Kidney (tissue), 13 donors: ENCODE measurements at regions not wholly inside any gene's neighbourhood (a gene's known extent, or its start where the extent isn't known, plus 50 kb on each side); places are given as distances from the start of the nearest gene placed in this dataset.

Source experiments
- DNase-seq, 5 donors: peaks; one replicate each; pipeline ENCODE4 v3.0.0-alpha.2; 2013 to 2020
- FAIRE-seq: peaks from 2 replicates; lab custom pipeline; 2012; peaks lifted over from hg19 to GRCh38; lab: Jason Lieb, UNC
- H3K27ac ChIP-seq, 2 donors: one replicate each; pipeline ENCODE4 v1.7.0; 2013; ENCODE audit warnings: low read depth in 2 of 2, low read length in 2 of 2, inconsistent platforms in 1 of 2
- H3K27me3 ChIP-seq: one replicate; pipeline ENCODE4 v1.7.1; 2013; ENCODE audit warnings: low read length, inconsistent platforms; ENCODE audit not compliant: control insufficient read depth, insufficient read depth
- H3K36me3 ChIP-seq, 3 donors: one replicate each; pipeline versions ENCODE4 v1.7.0 to v1.7.1; 2013; ENCODE audit warnings: low read length in 3 of 3, control low read depth in 1 of 3, inconsistent platforms in 1 of 3; ENCODE audit not compliant: insufficient read depth in 3 of 3, control insufficient read depth in 2 of 3
- H3K4me1 ChIP-seq, 3 donors: one replicate each; pipeline versions ENCODE4 v1.7.0 to v1.7.1; 2013; ENCODE audit warnings: low read length in 3 of 3, inconsistent platforms in 1 of 3, low read depth in 1 of 3; ENCODE audit not compliant: control insufficient read depth in 2 of 3, insufficient read depth in 2 of 3
- H3K4me3 ChIP-seq, 3 donors: one replicate each; pipeline versions ENCODE4 v1.7.0 to v1.8.1; 2013; ENCODE audit warnings: low read length in 3 of 3, control low read depth in 1 of 3, inconsistent platforms in 1 of 3
- H3K9ac ChIP-seq, 3 donors: one replicate each; pipeline versions ENCODE4 v1.7.0 to v1.7.1; 2013; ENCODE audit warnings: low read length in 3 of 3, control low read depth in 1 of 3, inconsistent platforms in 1 of 3
- H3K9me3 ChIP-seq, 3 donors: one replicate each; pipeline versions ENCODE4 v1.7.0 to v1.7.1; 2013; ENCODE audit warnings: low read length in 3 of 3, control low read depth in 1 of 3, inconsistent platforms in 1 of 3; ENCODE audit not compliant: control insufficient read depth in 2 of 3, insufficient read depth in 1 of 3
- CTCF ChIP-seq: IDR thresholded peaks from 3 replicates; pipeline ENCODE4 v1.5.1; 2012; ENCODE audit warnings: mild to moderate bottlenecking, moderate library complexity, borderline replicate concordance; ENCODE audit not compliant: insufficient read depth; ENCODE audit errors: extremely low read depth
- intact Hi-C: fragments of 100-400 bp; cut with DNase I; formaldehyde crosslinking; loops from one replicate; pipeline ENCODE4 v1.11.1; 2022
- donor health status: control.
- donor health status: control.
- donor health status: control.
- donor health status: control.
- donor health status: control.
- donor health status: DM: yes; HTN: yes; CAD: no.
- donor health status: Normal renal cell carcinoma (clear cell type).

GRCh38 chrX:25721564-25721963 lies 416.6 kb upstream of the MAGEB18 start:
- peak; percentile 9 for TF ChIP-seq CTCF
- Histone ChIP-seq H3K9ac (no peak overlapping the region), H3K4me1 (no peaks in the 10 kb centered on the region), H3K9me3 (no peaks in the 10 kb centered on the region), H3K4me3 (no peak overlapping the region), H3K27me3 (no peaks in the 10 kb centered on the region), H3K36me3 (no peaks in the 10 kb centered on the region), H3K27ac (no peak overlapping the region)
- intact Hi-C loops: no loop called here
- DNase-seq (peak in 2 of 5 donors; percentile 8 to 20), FAIRE-seq (peak; percentile 85)

- no peak overlapping the region for H3K4me3 ChIP-seq
- H3K9me3 ChIP-seq: no peaks in the 10 kb centered on the region
- no peaks in the 10 kb centered on the region for H3K27me3 ChIP-seq
- FAIRE-seq (no peak), DNase-seq (no peak)
- intact Hi-C loops: no loop called here
- TF ChIP-seq CTCF: no peak
- H3K27ac ChIP-seq: no peak overlapping the region
- no peaks in the 10 kb centered on the region for H3K4me1 ChIP-seq
- no peaks in the 10 kb centered on the region for H3K36me3 ChIP-seq
- no peak overlapping the region for H3K9ac ChIP-seq
Observed at GRCh38 chrX:25726539-25726938, 411.6 kb upstream of the MAGEB18 start.

GRCh38 chrX:25733148-25733547 lies 405.0 kb upstream of the MAGEB18 start:
- no peak for DNase-seq
- no peaks in the 10 kb centered on the region for H3K4me1 ChIP-seq
- no peak overlapping the region for H3K27ac ChIP-seq
- H3K4me3 ChIP-seq: no peak overlapping the region
- H3K9ac ChIP-seq: no peak overlapping the region
- intact Hi-C loops: no loop called here
- H3K9me3 ChIP-seq: no peaks in the 10 kb centered on the region
- no peak for TF ChIP-seq CTCF
- H3K27me3 ChIP-seq: no peaks in the 10 kb centered on the region
- FAIRE-seq: no peak
- no peaks in the 10 kb centered on the region for H3K36me3 ChIP-seq

GRCh38 chrX:25737540-25737939 lies 400.6 kb upstream of the MAGEB18 start:
- Histone ChIP-seq H3K4me3 (no peak overlapping the region), H3K9me3 (no peaks in the 10 kb centered on the region), H3K4me1 (no peaks in the 10 kb centered on the region), H3K27me3 (no peaks in the 10 kb centered on the region), H3K36me3 (no peaks in the 10 kb centered on the region), H3K9ac (no peak overlapping the region), H3K27ac (no peak overlapping the region)
- DNase-seq: no peak
- intact Hi-C loops: no loop called here
- FAIRE-seq: no peak
- TF ChIP-seq CTCF: no peak
